Keratinocyte (primary cell): ENCODE measurements at regions not wholly inside any gene's neighbourhood (a gene's known extent, or its start where the extent isn't known, plus 50 kb on each side); places are given as distances from the start of the nearest gene placed in this dataset.

ENCODE experiments used
- DNase-seq: peaks from one replicate; pipeline ENCODE4 v3.0.0-alpha.2; 2011; ENCODE audit warnings: low read depth, missing footprints, low spot score
- FAIRE-seq: peaks from 2 replicates; lab custom pipeline; 2011; peaks lifted over from hg19 to GRCh38; lab: Jason Lieb, UNC
- H2AFZ ChIP-seq: 2 replicates; pipeline ENCODE4 v1.6.0; 2012; ENCODE audit warnings: low read length, control low read depth, inconsistent platforms; ENCODE audit not compliant: control insufficient read depth
- H3K27ac ChIP-seq: 2 replicates; pipeline ENCODE4 v1.5.1; 2011; ENCODE audit warnings: low read length; ENCODE audit not compliant: control insufficient read depth, insufficient read depth
- H3K27me3 ChIP-seq: 3 replicates; pipeline ENCODE4 v1.6.0; 2011; ENCODE audit warnings: low read length; ENCODE audit not compliant: control insufficient read depth, insufficient read depth; ENCODE audit errors: extremely low read depth
- H3K36me3 ChIP-seq, 2 experiments: 2 replicates in 1 of 2; 3 replicates in 1 of 2; pipeline ENCODE4 v1.5.1; 2011; ENCODE audit warnings: low read length in 2 of 2, mild to moderate bottlenecking in 1 of 2; ENCODE audit not compliant: control insufficient read depth in 2 of 2, insufficient read depth in 2 of 2; ENCODE audit errors: extremely low read depth in 1 of 2
- H3K4me1 ChIP-seq: 3 replicates; pipeline ENCODE4 v1.5.1; 2011; ENCODE audit warnings: low read length; ENCODE audit not compliant: control insufficient read depth, insufficient read depth; ENCODE audit errors: extremely low read depth
- H3K4me2 ChIP-seq: 3 replicates; pipeline ENCODE4 v1.6.0; 2011; ENCODE audit warnings: low read depth, low read length; ENCODE audit not compliant: control insufficient read depth, insufficient read depth; ENCODE audit errors: extremely low read depth
- H3K4me3 ChIP-seq, 3 experiments: fragments of 200-600 bp in 1 of 3; sonication (generic) in 1 of 3; 2 replicates in 2 of 3; 3 replicates in 1 of 3; pipeline ENCODE4 v1.5.1; 2011 to 2016; ENCODE audit warnings: low read length in 3 of 3, mild to moderate bottlenecking in 3 of 3, control low read depth in 2 of 3, inconsistent platforms in 1 of 3, low read depth in 1 of 3, mixed read lengths in 1 of 3, mixed run types in 1 of 3, moderate library complexity in 1 of 3; ENCODE audit not compliant: control insufficient read depth in 2 of 3, insufficient read depth in 2 of 3; ENCODE audit errors: extremely low read depth in 1 of 3
- H3K79me2 ChIP-seq: 2 replicates; pipeline ENCODE4 v1.6.0; 2012; ENCODE audit warnings: low read length; ENCODE audit not compliant: control insufficient read depth, insufficient read depth
- H3K9ac ChIP-seq: 3 replicates; pipeline ENCODE4 v1.6.0; 2011; ENCODE audit warnings: low read length; ENCODE audit not compliant: control insufficient read depth, insufficient read depth; ENCODE audit errors: extremely low read depth
- H3K9me1 ChIP-seq: 3 replicates; pipeline ENCODE4 v1.6.0; 2011; ENCODE audit warnings: low read length; ENCODE audit not compliant: control insufficient read depth, insufficient read depth; ENCODE audit errors: extremely low read depth
- H3K9me3 ChIP-seq: 2 replicates; pipeline ENCODE4 v1.5.1; 2012; ENCODE audit warnings: low read depth, low read length; ENCODE audit not compliant: control insufficient read depth
- H4K20me1 ChIP-seq: 3 replicates; pipeline ENCODE4 v1.6.0; 2011; ENCODE audit warnings: low read length; ENCODE audit not compliant: control insufficient read depth, insufficient read depth; ENCODE audit errors: extremely low read depth
- EZH2 ChIP-seq: IDR thresholded peaks from one replicate; pipeline ENCODE4 v1.6.1; 2012; ENCODE audit warnings: inconsistent platforms, mild to moderate bottlenecking, low read length, moderate library complexity
- dilution Hi-C: fragments of 300-500 bp; cut with MboI; formaldehyde crosslinking; loops from one replicate; pipeline ENCODE4 v1.7.0; 2020; ENCODE audit warnings: low sequenced_read_pairs; ENCODE audit not compliant: extremely low pct_ligation_motif_present
- TF ChIP-seq, protein P1 (sequence below), 3 experiments: IDR thresholded peaks in 1 of 3; conservative IDR thresholded peaks in 1 of 3; optimal IDR thresholded peaks in 1 of 3; 2 replicates in 2 of 3; 3 replicates in 1 of 3; pipeline versions ENCODE3 to v1.5.1; 2011; ENCODE audit warnings: low read length in 3 of 3, mild to moderate bottlenecking in 3 of 3, moderate library complexity in 2 of 3, control low read depth in 1 of 3, inconsistent platforms in 1 of 3; ENCODE audit not compliant: insufficient read depth in 2 of 3; ENCODE audit errors: extremely low read depth in 1 of 3

DNA sequence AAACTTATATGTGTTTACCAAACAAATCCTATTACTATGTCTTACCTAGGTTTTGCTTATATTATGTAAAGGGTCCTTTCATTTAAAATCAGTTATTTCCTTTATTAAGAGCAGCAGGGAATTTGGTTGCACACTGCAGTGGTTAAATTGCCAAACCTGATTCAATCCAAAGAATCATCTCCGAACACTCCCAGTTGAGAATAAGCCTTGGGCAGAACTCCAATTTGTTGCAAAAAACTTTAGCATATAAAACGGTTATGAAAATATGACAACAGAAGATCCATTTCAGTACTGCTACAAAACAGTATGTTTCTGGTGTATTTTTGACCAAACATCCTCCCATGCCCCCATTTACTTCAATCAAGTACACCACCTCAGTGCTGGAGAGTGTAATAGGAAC, 587.0 kb upstream of the GRAMD2B start:
- TF ChIP-seq, protein P1, sequence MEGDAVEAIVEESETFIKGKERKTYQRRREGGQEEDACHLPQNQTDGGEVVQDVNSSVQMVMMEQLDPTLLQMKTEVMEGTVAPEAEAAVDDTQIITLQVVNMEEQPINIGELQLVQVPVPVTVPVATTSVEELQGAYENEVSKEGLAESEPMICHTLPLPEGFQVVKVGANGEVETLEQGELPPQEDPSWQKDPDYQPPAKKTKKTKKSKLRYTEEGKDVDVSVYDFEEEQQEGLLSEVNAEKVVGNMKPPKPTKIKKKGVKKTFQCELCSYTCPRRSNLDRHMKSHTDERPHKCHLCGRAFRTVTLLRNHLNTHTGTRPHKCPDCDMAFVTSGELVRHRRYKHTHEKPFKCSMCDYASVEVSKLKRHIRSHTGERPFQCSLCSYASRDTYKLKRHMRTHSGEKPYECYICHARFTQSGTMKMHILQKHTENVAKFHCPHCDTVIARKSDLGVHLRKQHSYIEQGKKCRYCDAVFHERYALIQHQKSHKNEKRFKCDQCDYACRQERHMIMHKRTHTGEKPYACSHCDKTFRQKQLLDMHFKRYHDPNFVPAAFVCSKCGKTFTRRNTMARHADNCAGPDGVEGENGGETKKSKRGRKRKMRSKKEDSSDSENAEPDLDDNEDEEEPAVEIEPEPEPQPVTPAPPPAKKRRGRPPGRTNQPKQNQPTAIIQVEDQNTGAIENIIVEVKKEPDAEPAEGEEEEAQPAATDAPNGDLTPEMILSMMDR (optimal IDR thresholded peaks at IDR 0.05 in 1 of 3, IDR thresholded peaks at IDR 0.05 in 1 of 3, conservative IDR thresholded peaks at IDR 0.05 in 1 of 3; ENCODE audit: extremely low read depth in 1 of 3, insufficient read depth in 2 of 3, low read length in 3 of 3), result no peak
- TF ChIP-seq EZH2, result no peak
- Histone ChIP-seq H3K27ac (no peak overlapping the region), H3K27me3 (no peaks in the 10 kb centered on the region), H3K4me1 (no peaks in the 10 kb centered on the region), H3K9ac (no peak overlapping the region), H3K36me3 (no peaks in the 10 kb centered on the region), H3K79me2 (no peaks in the 10 kb centered on the region), H3K4me2 (no peak overlapping the region), H3K9me1 (no peaks in the 10 kb centered on the region), H2AFZ (no peak overlapping the region), H3K9me3 (no peaks in the 10 kb centered on the region), H3K4me3 (no peak overlapping the region), H4K20me1 (no peaks in the 10 kb centered on the region)
- DNase-seq, result no peak
- dilution Hi-C loops, result no loop called here
- FAIRE-seq, result no peak

DNA sequence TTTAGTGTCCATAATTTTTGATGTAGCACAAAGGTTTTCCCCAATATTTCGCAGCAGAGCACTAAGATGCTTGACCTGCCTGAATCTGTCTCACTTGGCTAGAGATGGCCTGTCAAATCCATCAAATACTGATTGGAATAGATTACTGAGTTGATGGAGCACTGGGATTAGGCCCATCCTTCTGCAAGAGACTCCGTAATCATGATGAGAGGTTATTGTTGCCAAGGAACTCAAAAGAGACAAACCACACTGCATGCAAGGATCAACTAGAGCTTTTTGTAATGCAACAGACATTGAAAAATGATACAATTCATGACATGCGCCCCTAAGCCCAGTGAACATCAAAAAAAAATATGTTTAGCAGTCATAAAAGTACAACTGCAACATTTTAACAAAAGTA, 585.3 kb upstream of the GRAMD2B start:
- TF ChIP-seq, protein P1 (optimal IDR thresholded peaks at IDR 0.05 in 1 of 3, IDR thresholded peaks at IDR 0.05 in 1 of 3, conservative IDR thresholded peaks at IDR 0.05 in 1 of 3; ENCODE audit: extremely low read depth in 1 of 3, insufficient read depth in 2 of 3, low read length in 3 of 3), result no peak
- no peak for TF ChIP-seq EZH2
- Histone ChIP-seq H3K27ac (no peak overlapping the region), H3K4me2 (no peak overlapping the region), H3K79me2 (no peaks in the 10 kb centered on the region), H3K4me3 (no peak overlapping the region), H3K9ac (no peak overlapping the region), H2AFZ (no peak overlapping the region), H3K9me3 (no peaks in the 10 kb centered on the region), H4K20me1 (no peaks in the 10 kb centered on the region), H3K36me3 (no peaks in the 10 kb centered on the region), H3K27me3 (no peaks in the 10 kb centered on the region), H3K4me1 (no peaks in the 10 kb centered on the region), H3K9me1 (no peaks in the 10 kb centered on the region)
- dilution Hi-C loops, result no loop called here
- FAIRE-seq, result no peak
- DNase-seq, result no peak
